Epithelial cell of prostate (primary cell): ENCODE measurements at regions not wholly inside any gene's neighbourhood (a gene's known extent, or its start where the extent isn't known, plus 50 kb on each side); places are given as distances from the start of the nearest gene placed in this dataset.
"Not testable (repeated sequence)": the region's sequence is repeated elsewhere in the genome, so short reads cannot be mapped to it uniquely, and the experiment has no call there.

Experiments
- DNase-seq: peaks from one replicate; pipeline ENCODE4 v3.0.0-alpha.2; 2011; ENCODE audit warnings: low read depth, low spot score
- H3K27ac ChIP-seq: fragments of 450-650 bp; 2 replicates; pipeline ENCODE4 v1.5.1; 2017; ENCODE audit warnings: mild to moderate bottlenecking

DNA sequence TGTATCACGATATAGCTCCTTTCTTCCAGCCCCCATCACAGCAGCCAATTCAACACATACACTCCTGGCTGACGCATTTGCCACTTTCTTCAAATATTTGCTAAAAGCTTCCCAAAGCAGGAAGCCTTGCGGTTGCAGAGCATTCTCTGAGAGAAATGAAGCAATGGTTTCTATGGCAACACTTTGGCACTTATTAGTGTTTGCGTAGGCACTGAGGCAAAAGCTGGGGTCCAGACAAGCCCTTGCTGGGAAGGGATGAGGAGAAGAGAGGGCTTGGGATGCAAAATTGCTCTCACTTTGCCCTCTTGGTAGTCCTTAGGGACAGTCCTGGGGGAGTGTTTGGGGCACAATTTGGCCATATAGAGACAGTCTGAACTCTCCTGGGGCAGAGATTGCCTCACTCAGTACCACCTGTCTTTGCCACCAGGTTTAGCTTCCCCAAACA, 55.0 kb upstream of the PAK3 start:
- peak overlapping the region; percentile 77 for H3K27ac ChIP-seq
- no peak for DNase-seq

DNA sequence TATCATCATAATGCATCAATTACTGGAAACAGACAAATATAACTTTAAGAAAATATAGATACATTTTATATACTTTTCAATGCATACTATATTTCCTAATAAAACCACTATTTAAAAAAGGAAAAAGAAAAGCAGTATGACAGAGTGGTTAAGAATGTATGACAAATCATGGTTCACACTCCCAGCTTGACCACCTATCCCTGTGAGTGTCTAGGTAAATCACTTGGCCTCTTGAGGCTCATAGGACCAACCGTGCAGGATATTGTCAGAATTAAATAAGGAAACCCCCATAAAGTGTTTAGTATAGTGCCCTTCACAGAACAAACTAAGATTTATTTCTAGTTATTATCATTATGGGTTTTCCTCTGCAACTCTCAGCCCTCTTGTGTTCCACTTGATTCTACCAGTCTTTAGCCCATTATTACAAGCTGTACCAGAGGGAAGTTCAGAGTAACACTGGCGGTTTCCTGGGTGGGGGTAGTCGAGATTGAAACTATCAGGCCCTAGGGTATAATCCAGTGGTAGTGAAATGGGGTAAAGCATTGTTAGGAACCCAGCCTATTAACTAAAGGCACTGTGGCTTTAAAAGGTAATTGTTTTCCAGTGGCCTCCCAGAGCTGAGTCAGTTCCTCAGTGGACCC, 55.5 kb upstream of the PAK3 start:
- peak overlapping the region; percentile 77 for H3K27ac ChIP-seq
- DNase-seq, result no peak

DNA sequence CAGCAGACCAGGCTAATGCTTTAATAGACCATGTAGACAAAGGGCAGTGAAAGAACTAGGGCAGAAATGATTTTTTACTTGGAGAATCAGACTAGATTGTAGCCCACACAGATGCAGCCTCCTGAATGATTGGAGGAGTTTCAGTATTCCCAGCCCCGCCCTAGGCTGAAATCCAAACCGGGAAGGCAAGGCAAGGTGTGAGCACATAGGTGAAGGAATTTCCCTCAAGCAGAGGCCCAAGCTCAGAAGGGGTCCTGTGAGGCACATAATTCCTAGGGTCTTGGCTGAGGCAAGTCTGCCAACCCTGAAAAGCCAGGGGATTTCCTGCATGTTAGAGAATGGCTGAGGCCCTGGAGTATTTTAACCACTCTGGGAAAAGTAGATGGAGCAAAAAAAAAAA, 56.4 kb upstream of the PAK3 start:
- no peak for DNase-seq
- H3K27ac ChIP-seq, result peak overlapping the region; percentile 77

DNA sequence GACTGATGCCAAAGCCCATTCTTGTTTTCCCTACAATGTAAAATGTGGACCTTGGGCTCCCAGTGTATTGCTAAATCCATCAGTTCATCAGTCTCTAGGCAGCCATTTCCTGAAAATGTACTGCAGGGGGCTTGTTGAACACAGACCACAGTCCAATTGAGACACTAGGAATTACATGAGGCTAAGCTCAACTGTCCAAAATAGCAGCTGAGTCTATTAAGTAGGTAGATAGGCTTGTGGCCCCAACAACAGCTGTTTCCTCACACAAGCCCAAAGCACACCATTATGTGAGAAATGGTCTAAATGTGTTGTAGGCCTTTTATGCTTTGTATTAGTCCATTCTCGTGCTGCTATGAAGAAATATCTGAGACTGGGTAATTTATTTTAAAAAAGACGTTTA, 60.0 kb upstream of the PAK3 start:
- DNase-seq, result no peak
- H3K27ac ChIP-seq, result no peak overlapping the region

DNA sequence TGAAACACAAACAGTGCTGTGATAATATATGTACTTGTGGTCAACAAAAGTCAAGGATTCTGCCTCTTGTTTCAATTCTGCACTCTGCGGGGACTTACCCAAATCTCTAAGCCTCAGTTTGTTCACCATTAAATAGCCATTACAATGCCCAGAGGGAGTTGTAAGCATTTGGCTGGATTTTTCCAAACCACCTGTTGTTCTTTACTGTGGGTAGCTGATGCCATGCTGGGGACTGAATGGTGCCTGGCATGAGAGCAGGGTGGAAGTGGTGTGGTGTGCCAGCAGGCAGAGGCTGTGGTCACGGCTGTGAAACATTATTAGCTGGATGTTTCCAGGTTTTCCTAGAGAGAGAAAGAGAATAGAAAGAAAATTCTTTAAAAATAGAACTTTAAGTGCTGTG, 60.7 kb upstream of the PAK3 start:
- no peak for DNase-seq
- H3K27ac ChIP-seq, result no peak overlapping the region

DNA sequence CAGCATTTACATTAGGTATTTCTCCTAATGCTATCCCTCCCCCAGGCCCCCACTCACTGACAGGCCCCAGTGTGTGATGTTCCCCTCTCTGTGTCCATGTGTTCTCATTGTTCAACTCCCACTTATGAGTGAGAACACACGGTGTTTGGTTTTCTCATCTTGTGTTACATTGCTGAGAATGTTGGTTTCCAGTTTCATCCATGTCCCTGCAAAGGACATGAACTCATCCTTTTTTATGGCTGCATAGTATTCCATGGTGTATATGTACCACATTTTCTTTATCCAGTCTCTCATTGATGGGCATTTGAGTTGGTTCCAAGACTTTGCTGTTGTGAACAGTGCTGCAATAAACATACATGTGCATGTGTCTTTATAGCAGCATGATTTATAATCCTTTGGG, 73.0 kb upstream of the PAK3 start:
- not testable (repeated sequence) for H3K27ac ChIP-seq, DNase-seq

DNA sequence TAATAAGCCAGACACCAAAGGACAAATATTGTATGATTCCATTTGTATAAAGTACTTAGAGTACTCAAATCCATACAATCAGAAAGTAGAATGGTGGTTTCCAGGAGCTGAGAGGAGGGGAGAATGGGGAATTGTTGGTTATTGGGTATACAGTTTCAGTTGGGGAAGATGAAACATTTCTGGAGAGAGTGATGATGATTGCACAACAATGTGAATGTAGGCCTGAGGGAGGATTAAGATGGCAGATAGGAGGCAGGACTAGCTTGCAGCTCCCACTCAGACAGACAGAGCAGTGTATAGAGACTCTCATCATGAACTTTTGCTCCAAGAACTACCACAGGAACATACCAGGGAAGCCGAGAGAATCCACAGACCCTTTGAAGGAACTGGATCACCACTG, 75.7 kb upstream of the PAK3 start:
- no peak for DNase-seq
- no peak overlapping the region for H3K27ac ChIP-seq

DNA sequence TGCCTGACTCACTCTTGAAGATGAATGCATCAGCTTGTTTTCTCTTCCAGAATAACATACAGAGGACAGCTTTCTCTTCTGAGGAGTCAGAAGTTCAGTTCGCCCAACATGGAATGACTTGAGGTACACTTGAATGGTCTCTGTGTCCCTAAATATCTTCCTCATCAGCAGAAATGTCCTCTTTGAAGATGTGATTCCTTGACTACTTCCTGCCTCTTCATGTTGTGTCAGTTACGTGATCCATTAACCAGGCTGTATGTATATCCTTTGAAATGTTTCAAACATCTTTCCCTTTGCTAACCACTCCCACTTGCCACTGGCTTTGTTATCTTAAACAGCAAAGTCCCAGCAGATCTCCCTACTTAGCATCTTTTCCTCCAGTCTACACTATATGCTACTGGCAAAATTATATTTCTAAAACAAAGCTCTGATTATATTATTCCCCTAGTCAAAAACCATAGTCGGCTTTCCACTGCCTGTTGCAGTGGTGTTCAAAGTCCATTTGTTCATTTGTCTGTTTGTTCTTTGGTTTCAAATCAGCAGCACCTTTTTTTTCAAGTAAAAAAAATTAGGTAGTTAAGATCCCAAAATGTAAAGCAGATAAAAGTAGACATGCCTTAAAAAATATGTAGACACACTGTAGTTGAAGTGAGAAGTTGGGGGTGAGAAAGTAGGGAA, 82.1 kb upstream of the PAK3 start:
- no peak for DNase-seq

DNA sequence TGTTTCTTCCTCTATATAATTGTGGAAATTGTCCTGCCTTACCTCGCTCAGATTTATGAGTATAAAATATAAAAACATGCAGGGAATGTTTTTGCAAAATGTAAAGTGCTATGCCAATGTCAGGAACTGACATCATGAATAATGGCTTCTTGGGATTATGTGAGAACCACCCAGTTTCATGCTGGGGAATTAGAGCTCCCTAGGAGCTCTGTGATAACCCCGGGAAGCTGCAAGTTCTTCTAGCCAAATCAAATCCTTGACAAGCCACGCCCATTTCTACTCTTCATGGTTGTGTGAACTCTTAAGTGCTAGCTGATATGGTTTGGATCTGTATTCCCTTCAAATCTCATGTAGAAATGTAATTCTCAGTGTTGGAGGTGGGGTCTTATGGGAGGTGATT, 85.9 kb upstream of the PAK3 start:
- DNase-seq, result no peak
- H3K27ac ChIP-seq, result no peak overlapping the region

More for the DNA sequence above, 82.1 kb upstream of the PAK3 start:
- no peak overlapping the region for H3K27ac ChIP-seq

DNA sequence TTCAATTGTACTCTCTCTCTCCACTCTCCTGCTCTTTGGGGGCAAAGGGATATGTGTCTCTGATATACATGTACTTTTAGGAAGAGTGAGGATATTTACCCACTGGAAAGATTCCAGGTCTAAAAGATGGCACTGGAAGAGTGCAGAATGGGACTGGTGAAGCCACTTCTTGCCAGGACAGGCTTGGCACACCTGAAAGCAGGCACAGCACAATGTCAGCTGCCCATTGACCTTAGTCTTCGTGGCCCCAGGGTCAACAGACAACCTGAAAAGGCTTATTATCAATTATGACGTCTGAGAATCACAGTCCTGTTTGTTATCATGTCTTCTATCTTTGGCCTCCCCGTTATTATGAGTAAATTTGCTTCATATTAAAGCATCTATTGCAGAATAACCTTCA, 86.7 kb upstream of the PAK3 start:
- no peak for DNase-seq

DNA sequence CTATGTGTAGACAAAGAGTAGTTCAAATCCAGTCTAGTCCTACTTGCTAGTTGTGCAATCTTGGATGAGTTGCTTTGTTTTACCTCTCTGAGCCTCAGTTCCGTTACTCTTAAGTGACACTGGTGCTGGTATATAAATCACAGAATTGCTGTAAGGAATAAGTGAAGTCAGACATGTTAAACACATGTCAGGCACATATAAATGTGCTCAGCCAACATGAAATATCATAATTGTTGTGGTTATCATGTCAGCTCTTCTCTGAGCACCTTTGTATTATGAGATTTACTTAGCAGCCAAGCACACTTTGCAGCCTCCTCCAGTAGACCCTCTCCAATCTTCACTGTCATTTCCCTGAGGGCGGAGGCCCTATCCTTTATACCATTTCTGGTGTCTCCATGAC, 87.9 kb upstream of the PAK3 start:
- H3K27ac ChIP-seq, result no peak overlapping the region
- no peak for DNase-seq

More for the DNA sequence above, 86.7 kb upstream of the PAK3 start:
- no peak overlapping the region for H3K27ac ChIP-seq

DNA sequence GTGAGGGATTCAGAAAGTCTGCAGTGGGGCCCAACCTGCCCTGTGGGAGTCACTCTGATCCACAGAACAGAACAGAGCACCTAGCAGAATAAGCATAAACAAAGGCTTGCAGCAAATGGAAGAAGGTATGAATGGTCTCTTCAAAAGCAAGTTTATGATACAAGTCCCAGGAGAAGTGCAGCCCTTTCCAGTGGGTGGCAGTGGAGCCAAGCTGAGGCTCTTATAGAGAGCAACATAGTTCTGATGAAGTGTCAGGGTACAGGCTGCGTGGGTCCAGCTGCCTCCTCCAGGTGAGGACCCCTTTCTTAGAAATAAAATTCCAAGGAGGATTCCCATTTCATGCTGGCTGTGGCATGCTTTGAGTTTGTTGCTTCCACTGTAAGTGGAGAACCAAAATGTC, 88.8 kb upstream of the PAK3 start:
- no peak for DNase-seq
- H3K27ac ChIP-seq, result no peak overlapping the region

DNA sequence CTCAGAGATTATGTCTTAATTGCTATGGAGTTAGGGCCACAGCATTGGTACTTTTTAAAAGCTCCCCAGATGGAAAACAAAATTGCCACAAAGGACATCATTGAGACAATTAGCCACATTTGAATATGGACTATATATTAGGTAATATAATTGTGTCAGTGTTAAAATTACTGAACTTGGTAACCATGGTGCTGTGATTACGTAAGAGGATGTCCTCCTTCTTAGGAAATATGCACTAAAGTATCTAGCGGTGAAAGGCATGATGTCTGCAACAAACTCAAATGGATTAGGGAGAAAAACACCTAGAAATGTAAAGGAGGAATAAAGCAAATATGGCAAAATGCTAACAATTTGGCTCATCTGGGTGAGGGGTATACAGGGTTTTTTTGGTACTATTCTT, 89.9 kb upstream of the PAK3 start:
- no peak overlapping the region for H3K27ac ChIP-seq
- no peak for DNase-seq

DNA sequence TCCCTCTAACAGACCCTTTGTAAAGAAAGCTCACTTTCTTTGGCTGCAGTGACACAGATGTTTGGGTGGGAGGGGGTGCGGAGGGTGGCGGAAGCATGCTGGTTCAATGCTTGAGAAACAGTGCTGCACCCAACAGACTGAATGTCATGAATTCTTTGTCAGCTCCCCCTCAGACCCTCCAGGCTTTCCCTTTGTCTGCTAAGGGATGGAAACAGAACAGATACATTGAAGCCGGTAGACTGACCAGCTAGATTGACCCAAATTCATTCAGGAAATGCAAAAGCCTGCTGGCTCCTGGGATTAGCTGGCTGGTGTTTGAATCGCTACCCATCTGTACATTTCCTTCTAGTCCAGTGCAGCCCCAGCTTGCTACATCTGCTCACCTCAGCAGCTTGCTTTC, 90.8 kb upstream of the PAK3 start:
- no peak overlapping the region for H3K27ac ChIP-seq
- no peak for DNase-seq

DNA sequence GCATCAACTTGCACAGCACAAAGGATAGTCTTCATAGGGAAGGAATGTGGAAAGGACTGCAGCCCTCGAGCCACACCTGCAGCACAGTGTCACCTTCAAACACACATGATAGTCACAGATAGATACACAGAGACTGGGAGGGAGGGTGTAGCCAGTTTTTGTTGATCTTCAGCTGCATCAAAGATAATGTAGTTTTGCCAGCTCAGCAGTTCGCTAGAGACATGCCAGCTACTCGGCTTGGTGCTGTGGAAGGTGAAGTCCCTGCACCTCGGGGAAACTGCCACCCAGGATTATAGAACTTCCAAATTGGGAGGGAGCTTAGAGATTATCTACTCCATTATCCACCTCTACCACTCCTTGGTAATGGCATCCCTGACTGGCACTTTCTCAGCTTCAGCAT, 92.9 kb upstream of the PAK3 start:
- no peak for DNase-seq
- H3K27ac ChIP-seq, result no peak overlapping the region

DNA sequence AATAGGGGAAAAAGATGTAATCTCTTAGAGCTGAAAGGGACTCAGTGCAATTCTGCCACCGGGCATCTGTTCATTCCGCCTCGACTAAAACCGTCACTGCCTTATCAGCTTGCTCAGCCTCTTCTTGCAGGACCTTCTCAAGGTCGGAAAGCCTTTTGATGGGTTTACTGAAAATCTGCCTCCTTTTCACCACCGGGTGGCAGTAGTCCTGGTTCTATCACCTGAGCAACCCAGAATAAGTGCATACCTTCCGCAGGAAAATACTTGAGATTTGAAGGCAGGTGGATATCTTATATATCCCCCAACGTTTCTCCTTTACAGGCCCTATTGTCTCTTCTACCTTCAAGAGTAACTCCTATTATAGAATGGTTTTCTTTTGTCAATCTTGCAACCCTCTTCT, 103.4 kb upstream of the PAK3 start:
- no peak for DNase-seq
- H3K27ac ChIP-seq, result no peak overlapping the region

DNA sequence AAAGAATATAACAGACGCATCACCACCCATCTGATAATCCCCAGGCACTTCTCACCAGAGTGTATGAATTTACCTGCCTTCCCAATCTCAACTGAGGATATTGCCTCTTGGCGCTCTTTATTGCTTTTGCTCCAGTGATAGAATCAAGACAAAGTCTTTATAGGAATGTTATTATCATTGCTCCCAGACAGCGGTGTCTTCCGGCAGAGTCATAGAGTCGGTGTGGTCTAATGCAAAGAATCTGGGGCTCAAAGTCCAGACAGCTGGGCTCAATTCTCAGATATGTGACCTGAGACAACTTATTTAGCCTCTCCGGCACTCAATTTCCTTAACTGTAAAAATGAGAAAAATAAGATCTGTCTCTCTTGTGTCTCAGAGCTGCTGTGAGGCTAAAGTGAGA, 106.1 kb upstream of the PAK3 start:
- DNase-seq, result no peak
- H3K27ac ChIP-seq, result no peak overlapping the region

DNA sequence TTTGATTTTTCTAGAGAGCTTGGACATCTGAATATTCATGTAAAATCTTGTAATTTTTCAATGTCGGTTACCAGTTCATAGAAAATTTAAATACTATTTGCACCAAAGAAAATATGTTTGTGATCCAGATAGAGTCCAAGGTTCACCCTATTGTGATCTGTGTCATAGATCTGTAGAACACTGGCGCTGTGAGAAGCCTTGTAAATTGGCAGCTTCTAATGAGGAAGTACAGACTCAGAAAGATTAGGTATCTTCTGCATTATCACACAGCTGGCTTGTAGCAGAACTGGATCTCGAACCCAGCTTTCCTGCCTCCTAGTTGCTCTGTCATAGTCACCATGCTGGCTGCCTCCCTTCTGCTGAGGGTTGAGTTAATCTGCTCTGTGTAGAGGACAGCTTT, 106.5 kb upstream of the PAK3 start:
- H3K27ac ChIP-seq, result no peak overlapping the region
- DNase-seq, result no peak

DNA sequence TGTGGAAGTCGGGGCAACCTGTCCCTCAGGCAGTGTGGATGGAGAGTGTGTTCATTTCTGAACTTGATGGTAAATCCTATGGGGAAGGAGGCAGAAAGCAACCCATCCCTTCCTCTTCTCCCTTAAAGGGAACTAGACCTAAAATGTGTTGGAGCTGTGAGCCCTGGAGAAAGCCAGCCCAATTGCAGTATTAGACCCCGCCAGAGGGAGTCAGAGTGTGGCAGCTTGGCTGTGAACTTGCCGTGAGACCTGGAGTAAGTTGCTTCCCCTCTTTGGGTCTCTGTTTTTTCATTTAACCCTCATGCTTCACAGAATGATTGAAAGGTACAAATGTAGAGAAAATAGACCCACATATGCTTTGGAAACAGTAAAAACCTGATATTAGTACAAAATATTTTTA, 108.7 kb upstream of the PAK3 start:
- DNase-seq, result no peak
- H3K27ac ChIP-seq, result no peak overlapping the region

DNA sequence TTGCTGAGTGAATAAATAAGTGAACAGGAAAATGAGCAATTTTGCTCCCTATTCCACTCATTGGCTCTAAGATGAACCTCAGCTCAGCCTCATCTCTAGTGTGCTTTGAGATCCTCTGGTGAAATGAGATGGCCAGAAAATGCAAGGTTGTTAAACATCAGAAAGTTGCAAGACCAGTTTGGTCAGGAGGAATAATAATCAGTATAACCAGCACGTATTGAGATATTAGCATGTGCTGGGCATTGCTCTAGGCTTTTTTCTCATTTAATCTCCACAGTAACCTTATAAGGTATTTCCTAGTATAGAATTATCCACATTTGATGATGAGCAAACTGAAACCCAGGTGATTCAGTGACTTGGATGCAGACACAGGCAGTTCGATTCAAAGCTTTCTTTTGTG, 110.5 kb upstream of the PAK3 start:
- DNase-seq, result no peak

DNA sequence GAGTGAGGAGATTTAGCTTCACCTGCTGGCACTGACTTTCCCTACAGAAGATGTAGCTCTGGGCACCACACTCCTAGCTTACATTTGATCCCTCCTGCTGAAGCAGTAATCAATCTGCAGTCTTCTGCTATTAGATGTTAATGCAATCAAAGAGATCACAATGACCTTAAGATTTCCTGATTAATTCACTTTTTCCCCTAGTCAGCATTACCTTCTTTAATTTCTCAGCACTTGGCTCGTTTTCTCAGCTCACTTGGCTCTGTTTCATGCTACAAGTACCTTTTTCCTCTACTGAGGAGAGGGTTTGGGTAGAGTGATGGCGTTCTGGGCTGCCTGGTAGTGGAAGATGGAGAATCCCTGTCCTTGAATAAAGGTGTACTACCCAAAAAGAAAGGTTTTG, 113.0 kb upstream of the PAK3 start:
- H3K27ac ChIP-seq, result no peak overlapping the region
- no peak for DNase-seq

More for the DNA sequence above, 110.5 kb upstream of the PAK3 start:
- H3K27ac ChIP-seq, result no peak overlapping the region

DNA sequence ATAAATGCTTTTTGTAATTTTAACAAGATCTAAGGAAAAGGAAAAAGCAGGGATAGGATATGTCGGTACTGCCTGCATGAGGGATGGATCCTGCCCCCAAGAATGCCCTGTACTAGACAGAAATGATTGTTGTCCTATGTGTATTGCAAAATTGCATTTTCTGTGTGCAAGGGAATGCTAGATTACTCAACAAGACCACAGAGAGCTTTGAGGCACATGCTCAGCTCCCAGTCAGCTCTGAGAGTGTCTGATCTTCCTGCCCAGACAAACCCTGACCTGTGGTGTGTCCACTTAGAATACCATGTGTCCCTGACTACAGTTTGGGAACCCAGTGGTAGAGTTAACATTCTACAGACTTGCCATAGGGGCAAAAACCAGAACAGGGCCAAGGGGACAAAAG, 129.2 kb upstream of the PAK3 start:
- DNase-seq, result no peak
- no peak overlapping the region for H3K27ac ChIP-seq
